HG03280 (cell line): ENCODE measurements at regions not wholly inside any gene's neighbourhood (a gene's known extent, or its start where the extent isn't known, plus 50 kb on each side); places are given as distances from the start of the nearest gene placed in this dataset.
"Not testable (repeated sequence)": the region's sequence is repeated elsewhere in the genome, so short reads cannot be mapped to it uniquely, and the experiment has no call there.

ENCODE experiments used
- ATAC-seq: cut with Tn5 transposase; IDR thresholded peaks from one replicate; pipeline ENCODE4 v1.9.1; 2021; ENCODE audit warnings: mild to moderate bottlenecking, moderate library complexity; ENCODE audit not compliant: unreplicated experiment

DNA sequence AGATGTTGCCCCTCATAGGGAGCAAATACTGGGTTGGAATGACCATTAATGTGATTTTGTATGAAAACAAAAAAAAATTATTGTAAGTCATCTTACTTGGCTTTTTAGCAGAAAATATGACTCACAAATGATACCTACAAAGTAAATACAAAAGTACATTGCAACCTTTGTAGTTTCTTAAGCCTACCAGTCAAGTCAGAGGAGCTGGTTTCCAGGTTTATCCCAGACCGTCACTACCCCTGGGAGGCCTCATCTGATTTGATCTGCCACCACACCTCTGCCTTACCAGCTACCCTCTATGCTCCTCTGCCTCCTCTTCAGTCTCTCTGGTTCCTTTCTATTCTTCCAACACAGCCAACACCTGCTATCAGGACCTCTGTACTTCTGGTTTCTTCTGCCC is 349.9 kb upstream of the CCNH start:
- no peak for ATAC-seq

DNA sequence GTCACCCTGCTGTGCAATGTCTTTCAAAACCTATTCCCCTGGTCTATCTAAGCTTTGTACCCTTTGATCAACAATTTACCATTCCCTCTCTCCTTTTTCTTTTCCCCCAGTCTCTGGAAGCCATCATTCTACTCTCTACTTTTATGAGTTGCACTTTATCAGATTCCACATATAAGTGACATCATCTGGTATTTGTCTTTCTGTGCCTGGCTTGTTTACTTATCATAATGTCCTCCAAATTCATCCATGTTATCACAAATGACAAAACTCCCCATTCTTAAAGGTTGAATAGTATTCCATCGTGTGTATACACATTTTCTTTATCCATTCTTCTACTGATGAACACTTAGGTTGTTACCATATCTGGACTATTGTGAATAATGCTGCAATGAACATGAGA is 344.2 kb upstream of the CCNH start:
- ATAC-seq = no peak

- ATAC-seq = no peak
Observed at GRCh38 chr5:87755360-87755759, 342.6 kb upstream of the CCNH start.

- no peak for ATAC-seq
Observed at GRCh38 chr5:87754009-87754757, 341.5 kb upstream of the CCNH start.

- ATAC-seq = no peak
Observed at GRCh38 chr5:87752362-87752761, 339.6 kb upstream of the CCNH start.

- no peak for ATAC-seq
Observed at GRCh38 chr5:87751824-87752223, 339.1 kb upstream of the CCNH start.

GRCh38 chr5:87746891-87747377 is 334.2 kb upstream of the CCNH start:
- no peak for ATAC-seq

DNA sequence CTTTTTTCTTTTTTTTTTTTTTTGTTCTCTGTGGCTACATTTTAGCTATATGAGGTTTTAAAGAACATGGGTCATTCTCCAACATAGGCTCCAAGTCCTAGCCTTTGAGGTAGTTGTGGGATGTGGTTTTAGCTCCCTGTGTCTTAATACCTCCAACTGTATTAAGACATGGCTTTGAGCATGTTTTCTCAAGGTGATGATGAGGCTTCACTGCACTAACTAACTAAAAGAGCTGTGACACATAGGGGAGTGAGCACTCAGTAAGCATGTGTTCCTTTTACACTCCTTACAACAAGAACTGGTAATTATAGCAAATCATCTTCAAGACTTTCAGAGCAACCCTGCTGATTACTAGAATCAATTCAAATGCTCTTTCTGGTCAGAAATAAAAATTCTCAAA is 333.6 kb upstream of the CCNH start:
- ATAC-seq = no peak

DNA sequence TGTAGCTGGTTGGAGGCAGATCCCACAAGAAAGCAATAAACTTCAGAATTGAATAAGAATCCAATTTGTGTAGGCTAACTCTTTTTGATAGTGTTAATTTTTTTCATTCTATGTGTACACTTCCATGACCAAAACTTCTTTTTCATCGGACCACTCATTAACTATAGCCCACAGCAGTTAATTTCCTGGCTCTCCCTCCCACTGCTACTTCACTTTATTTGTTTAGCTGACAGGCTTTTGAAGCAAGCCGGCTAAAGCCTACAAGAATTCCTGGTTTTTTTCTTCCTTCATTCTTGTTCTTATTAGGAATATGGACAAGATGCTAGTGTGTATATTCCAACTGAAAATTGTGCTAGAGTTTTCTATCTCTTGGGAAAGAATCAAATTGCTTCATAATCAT is 329.2 kb upstream of the CCNH start:
- ATAC-seq = no peak

DNA sequence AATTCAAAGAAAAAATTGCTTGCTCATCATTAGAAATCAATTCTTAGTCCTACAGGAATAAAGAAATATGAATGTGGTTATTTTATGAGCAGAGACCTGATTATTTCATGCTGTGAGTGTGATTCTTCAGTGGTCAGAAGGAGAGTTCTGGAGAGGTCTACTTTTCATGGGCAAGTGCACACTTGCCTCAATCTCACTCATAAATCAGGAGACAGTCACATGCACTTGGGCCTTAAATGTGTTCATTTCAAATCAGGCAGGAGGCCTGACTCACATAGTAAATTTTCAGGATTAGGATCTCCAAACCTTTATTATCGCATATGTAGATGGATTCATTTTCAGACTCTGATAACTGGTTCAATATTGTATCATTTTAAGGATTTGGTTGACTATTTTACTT is 323.2 kb upstream of the CCNH start:
- no peak for ATAC-seq

- no peak for ATAC-seq
Observed at GRCh38 chr5:87733897-87734296, 321.2 kb upstream of the CCNH start.

GRCh38 chr5:87732875-87733768 is 320.4 kb upstream of the CCNH start:
- no peak for ATAC-seq

- ATAC-seq = no peak
Observed at GRCh38 chr5:87729781-87730180, 317.1 kb upstream of the CCNH start.

DNA sequence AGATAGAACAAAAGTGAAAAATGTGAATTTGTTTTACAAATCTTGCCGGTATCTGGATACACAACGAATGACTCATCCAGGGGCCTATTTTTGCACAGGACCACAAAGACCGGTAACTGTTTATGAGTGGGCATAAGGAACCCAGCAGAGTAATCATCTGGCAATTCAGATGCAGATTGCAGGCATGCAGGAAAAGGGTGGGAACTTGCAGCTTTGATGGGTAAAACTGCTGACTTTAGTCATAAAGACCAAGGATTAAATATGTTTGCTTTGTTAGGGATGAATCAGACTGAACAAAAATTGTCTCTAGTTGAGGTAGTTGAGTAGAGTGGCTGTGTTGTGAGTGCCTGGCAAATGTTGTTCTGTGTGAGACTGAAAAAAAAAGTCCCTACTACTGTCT is 309.6 kb upstream of the CCNH start:
- ATAC-seq = no peak

- not testable (repeated sequence) for ATAC-seq
Observed at GRCh38 chr5:87718224-87718925, 305.6 kb upstream of the CCNH start.

DNA sequence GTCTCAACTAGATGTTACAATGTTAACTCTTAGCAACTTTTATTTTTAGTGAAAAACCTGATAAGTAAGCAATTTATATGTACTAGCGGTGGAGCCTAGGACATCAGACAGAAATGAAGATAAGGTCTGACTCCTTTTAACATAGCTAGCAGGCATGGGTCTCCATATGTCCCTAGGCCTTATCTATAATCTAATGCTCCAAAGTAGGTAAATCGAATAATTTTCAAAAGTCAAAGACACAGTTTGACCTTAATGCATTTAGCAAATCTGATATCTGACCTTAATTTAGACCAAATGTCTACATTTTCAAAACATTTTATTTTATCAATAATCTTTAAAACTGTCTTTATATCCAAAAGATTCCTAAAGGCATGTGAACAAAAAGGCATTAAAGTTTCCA is 305.0 kb upstream of the CCNH start:
- no peak for ATAC-seq

- ATAC-seq = no peak
Observed at GRCh38 chr5:87705876-87706275, 293.1 kb upstream of the CCNH start.

DNA sequence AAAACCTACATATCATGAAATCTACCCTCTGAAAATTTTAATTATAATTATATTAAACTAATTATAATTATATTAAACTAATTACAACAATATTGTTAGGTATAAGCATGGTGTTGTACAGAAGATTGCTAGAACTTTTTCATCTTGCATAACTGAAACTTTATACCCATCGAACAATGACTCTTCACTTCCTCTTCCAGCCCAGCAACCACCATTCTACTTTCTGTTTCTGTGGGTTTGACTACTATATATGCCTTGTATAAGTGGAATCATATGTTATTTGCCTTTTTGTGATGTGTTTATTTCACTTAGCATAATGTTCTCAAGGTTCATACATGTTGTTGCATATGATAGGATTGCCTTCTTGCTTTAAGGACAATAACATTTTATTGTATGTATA is 274.2 kb upstream of the CCNH start:
- peak; percentile 94 for ATAC-seq

DNA sequence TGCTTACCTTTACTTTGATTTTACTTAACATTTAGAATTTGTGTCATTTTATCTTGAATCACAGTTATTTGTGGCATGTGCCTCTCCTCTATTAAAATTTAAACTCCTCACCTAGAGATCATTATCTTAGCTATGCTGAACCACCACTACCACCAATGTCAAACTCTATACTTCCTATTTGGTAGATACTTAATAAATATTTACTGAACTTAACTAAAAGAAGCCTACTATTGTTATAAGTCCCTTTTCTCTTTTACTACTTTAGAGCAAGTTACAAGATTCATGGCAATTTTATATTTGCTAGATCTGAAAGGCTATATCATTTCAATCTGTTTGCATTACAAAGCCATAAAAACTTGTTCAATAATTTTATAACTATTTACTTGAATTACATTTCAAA is 273.3 kb upstream of the CCNH start:
- ATAC-seq = no peak

DNA sequence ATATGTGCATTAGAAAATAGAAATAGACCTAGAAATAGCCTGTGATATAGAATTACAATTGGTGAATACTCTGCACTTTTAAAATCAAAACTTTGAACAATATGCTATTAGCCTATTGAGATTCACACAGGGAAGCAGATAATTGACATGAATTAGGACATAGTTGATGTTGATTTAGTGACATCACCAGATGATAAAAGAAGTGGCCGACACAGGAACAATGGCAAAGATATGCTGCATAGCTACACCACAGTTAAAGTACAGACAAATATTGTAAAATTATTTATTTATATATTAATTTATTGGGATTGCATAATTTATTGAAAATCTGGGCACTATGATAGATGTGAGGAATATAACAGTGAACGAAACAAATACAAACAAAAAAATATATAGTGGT is 261.5 kb upstream of the CCNH start:
- no peak for ATAC-seq

DNA sequence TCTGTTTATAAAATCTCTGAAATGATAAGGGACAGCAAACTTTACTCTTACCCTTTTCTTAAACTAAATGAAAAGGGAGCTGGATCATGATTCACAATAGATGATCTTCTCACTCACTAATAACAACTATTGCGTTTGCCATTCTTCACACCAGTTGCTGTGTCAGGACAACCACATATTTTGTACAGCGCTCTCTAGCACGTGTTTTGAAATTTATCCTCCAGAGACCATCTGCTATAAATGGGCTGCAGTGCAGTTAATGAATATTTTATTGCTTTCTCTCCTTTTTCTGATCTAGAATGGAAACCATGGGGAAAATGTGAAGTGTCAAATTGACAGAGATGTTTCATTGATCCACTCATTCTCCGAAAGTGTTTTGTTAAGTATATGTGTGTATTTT is 258.4 kb upstream of the CCNH start:
- no peak for ATAC-seq

DNA sequence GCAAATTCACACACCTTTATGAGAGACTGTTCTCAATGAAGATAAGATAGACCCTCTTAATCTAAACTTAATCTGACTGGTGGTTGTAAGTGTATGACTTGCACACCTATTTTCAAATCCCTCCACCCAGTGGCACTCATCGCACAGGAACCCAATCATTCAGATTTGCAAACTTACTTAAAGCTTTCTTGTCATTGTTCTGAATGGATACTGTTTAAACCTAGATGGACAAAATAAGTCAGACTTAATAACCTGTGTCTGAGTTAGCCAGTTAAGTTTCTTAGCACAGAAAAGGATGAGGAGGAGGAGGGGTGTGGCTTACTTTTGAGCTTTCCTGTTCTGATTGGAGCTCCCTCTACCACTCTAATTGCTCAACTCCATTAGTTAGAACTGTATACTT is 252.4 kb upstream of the CCNH start:
- ATAC-seq = no peak
